ENCODE measurements at regions not wholly inside any gene's neighbourhood (a gene's known extent, or its start where the extent isn't known, plus 50 kb on each side); places are given as distances from the start of the nearest gene placed in this dataset.

DNA sequence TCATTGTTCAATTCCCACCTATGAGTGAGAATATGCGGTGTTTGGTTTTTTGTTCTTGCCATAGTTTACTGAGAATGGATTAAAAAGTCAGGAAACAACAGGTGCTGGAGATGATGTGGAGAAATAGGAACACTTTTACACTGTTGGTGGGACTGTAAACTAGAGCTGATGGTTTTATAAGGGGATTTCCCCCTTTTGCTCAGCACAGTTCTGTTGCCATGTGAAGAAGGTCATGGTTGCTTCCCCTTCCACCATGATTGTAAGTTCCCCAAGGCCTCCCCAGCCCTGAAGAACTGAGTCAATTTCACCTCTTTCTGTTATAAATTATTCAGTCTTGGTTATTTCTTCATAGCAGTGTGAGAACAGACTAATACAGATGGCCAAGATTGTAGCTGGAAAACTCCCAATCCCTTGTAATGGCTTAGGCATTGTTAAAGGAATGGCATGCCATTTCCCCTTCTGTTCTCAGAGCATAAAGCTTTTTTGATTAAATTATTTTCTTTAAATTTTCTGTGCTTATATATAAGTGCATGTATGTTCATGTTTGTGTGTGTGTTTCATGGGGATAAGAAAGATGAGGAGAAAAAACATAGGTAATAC, 144.8 kb downstream of the BACH1 start:
- no peak for DNase-seq

DNA sequence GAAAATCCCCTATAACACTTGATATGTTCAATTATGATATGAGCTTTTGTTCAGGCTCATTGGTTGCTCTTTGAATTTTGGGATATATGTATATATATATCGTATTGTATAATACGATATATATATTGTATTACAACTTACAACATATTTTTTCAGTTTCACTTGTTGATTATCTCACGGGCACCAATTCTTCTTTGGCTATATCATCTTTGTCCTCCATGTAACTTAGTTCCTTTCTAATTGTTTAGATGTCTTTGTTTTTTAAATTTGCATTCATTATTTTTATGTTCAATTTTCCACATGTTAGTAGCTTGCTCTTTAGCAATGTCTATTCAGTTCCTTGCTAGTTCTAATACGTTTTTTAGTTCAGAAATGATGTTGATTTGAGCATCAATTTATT, 150.0 kb downstream of the BACH1 start:
- DNase-seq = no peak

DNA sequence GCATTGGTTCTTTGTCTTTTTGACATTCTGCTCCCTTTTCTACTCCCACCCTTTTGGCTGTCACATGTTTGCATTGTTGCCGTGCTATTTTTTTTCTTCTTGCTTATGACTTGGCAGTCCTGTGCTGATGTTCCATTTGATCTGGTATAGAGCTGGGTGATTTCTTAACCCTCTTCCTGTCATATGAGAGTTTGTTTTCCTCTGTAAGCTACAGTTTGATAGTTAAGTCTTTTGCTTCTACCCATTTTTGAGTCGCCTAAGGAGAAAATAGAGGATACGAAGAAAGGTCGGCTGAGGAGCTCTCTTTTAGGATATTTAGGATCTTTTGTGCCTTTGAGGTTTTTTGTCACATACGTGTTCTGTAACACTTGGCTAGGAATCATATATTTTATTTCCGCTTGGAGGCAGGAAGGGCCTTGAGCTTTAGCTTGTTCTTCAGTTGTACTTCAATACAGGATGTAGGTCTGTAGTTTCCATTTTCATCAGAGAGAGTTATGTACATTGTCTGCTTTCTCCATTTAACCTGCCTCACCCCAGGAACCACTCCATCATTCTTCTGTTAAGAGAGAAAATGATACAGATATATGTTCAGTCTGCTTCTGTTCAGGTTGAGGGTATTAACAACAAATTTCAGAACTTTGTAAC, 150.7 kb downstream of the BACH1 start:
- no peak for DNase-seq

DNA sequence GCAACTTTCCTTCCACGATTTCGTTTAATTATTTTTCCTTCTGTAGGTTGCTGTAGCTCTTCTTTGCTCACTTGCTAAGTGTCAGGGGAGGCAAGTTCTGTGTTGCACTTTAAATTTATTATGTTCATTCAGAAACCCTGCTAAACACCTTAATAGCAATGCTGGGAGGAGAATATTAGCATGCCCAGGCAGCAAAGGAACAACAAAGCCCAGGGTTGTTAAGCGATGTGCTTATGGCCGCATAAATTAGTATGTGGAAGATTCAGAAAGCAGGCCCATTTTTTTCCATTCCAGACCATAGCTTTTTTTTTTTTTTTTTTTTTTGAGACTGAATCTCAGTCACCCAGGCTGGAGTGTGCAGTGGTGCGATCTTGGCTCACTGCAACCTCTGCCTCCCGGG, 151.3 kb downstream of the BACH1 start:
- no peak for DNase-seq

DNA sequence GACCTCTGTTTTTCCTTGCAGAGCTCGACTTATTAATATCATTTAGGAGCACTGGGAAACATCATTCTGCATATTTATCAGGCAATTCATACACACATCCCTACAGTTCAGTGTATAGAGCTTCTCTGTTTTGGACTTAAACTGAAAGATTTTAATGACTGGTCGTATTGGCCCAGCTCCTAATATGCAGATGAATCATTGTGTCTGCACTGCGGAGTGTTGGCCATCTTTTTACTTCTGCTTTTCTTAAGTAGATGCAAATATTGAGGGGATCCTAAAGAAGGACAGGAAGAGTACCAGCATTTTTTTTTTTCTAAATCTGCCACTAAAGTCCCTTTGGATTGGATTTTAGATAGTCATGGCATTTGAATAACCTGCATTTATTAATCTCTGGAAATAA, 154.8 kb downstream of the BACH1 start:
- DNase-seq = no peak

DNA sequence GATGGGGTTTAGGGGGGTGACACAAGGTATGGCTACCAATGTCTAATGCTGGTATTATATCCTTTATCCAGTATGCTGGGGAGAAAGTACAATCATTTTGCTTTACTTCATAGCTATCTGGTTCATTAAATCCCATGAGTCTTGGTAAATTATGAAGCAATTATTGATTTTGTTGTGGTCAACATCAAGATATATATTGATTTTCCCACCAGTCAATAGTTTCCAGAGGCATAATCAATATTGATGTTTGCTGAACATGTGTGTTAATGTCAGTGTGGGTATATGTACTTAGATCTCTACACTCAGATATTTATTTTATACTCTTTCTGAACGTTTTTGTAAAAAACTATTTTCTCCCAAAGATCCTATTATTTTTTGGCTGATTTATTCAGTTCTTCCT, 155.5 kb downstream of the BACH1 start:
- DNase-seq = no peak

DNA sequence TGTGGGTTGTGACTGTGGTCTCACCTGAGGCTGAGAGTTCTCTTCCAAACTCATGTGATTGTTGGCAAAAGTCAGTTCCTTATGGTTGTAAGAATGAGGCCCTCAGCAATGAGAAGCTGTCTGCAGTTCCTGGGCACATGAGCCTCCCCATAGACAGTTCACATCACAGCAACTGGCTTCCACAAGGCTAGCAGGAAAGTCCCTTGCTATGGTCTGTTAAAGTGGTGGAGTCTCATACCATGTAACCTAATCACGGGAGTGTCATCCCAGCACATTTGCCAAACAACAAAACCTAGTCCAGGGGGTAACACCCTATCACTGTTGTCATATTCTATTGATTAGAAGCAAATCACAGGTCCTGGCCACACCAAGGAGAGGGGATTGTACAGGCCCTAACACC, 163.8 kb downstream of the BACH1 start:
- DNase-seq = no peak

DNA sequence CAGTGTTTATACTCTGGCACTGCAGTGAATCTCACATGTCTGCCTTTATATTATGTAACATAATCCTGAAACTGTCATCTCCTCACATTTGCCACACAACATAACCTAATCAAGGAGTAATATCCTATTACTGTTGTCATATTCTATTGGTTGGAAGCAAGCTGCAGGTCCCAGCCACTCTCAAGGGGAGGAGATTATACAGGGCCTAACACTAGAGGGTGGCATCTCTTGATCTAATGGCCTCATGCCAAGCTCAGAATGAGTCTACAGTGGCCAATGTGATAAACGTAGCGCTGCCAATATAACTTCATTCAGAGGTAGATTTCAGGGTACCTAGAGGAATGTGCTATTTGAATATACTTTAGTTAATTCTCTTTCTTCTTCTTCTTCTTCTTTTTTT, 166.8 kb downstream of the BACH1 start:
- no peak for DNase-seq

DNA sequence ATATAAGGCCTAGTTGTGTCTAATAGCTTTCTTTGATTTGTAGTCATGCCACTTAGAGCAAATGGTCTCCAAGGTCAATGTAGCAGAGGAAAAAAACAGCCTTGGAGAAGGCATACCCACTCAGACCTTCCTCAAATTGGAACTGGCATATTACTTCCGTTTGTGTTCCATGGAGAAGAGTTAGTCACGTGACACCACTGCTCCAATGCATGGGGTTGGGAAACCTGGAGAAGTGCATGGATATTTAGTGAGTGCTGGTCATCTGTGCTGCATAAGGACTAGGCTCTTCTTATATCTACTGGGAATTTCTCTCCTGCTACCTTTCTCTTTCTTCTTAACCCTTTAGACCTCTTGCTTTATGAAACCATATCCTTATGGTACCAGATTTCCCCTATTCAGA, 167.8 kb downstream of the BACH1 start:
- DNase-seq = no peak

DNA sequence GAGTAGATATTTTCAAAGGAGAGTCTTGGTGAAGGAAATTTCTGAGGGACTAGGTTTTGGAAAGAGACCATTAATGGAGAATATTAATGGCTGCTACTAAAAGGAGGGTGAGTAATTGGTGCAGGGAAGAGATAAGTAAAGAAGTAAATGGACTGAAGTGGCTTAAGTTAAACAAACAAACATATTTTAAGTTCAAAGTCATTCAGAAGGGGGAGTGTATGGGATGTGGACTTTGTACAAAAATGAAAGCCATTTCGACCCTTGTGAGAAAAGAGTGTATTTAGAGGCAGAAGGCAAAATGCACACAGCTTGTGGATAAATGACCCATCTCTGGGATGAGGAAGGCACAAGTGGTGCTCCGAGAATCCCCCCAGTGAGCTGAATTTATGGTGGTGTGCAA, 171.7 kb downstream of the BACH1 start:
- DNase-seq = no peak

DNA sequence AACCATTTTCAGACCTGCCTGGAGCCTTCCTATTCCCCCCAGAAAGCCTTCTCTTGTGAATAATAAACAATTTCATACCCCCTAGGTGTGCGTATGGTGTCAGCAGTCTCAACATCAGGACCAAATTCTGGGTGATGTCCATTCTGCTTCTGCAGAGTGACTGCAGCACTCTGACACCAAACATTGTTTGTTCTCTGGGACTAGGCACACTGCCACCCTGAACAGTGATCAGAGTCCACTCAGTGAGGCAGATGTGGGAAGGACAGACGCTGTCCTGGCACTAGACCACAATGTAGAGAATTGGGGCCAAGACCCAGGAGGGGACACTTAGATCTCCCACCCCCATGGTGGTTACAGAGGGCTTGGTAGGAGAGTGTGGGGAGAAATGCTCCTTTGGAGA, 175.1 kb downstream of the BACH1 start:
- DNase-seq = no peak

DNA sequence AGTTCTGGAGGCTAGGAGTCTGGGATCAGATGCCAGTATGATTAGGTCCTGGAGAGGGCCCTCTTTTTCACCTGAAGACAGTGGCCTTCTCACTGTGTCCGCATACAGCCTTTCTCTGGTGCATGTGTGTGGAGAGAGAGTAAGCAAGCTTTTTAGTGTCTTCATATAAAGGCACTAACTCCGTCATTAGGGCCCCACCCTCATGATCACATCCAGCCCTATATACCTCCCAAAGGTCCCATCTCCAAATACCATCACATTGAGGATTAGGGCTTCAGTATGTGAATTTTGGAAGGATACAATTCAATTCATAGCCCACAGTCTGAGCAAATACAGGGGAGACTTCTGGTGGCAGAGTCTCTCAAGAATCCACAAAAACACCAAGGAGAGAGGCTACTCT, 176.6 kb downstream of the BACH1 start:
- DNase-seq = no peak

DNA sequence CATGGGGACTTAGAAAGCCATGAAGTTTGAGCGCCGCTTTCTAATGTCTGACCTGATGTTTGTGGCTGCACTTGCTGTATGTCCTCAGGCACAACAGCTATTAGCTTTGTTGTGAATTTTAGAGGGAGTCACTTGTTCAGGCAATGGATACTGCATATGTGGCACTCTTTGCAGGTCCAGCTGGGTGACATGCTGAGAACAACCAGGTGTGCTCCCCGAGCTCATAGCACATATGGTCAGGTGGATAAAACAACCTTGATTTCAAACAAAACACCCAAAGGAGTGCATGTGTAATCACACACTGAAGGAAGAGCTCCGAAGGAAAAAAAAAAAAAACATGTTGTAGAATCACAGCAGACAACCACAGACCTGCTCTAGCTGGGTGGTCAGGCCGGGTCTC, 178.6 kb downstream of the BACH1 start:
- DNase-seq = no peak

DNA sequence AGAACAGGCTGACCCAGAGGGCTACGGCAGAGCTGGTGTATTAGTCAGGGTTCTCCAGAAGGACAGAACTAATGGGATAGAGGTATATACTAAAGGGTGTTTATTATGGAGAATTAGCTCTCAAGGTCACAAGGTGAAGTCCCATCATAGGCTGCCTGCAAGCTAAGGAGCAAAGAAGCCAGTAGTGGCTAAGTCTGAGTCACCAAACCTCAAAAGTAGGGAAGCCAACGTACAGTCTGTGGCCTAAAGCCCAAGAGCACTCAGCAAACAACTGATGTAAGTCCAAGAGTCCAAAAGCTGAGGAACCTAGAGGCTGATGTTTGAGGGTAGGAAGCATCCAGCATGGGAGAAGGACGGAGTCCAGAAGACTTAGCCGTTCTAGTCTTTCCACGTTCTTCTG, 179.2 kb downstream of the BACH1 start:
- no peak for DNase-seq

DNA sequence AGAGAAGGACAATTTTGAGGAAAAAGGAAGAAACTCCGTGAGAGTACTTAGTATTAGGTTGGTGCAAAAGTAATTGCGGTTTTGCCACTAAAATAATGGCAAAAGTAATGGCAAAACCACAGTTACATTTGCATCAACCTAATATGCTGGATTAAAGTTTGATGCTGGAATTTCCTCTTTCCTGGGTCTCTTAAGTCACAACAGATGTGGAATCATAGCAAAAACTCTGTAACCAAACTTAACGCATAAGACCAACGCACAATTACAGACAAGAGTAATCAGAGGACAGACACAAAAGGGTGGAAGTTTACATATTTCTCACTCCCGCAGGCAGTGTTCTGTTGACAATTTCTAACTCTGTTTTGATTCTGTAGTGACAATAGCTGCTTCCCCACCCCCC, 182.4 kb downstream of the BACH1 start:
- no peak for DNase-seq

DNA sequence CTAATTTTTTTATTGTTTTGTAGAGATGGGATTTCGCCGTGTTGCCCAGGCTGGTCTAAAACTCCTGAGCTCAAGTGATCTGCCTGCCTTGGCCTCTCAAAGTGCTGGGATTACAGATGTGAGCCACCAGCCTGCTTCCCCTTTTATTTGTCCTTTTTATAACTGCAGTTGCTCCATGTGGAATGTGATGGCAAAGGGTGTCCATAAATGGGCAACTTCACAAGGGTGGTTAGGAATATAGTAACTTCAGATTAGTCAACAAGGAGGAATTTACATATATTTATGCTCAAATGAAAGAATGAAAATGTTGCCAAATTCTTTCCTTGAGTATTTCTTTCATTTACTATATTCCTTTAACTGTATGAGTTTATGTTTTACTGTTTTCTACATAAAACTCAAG, 182.9 kb downstream of the BACH1 start:
- no peak for DNase-seq

DNA sequence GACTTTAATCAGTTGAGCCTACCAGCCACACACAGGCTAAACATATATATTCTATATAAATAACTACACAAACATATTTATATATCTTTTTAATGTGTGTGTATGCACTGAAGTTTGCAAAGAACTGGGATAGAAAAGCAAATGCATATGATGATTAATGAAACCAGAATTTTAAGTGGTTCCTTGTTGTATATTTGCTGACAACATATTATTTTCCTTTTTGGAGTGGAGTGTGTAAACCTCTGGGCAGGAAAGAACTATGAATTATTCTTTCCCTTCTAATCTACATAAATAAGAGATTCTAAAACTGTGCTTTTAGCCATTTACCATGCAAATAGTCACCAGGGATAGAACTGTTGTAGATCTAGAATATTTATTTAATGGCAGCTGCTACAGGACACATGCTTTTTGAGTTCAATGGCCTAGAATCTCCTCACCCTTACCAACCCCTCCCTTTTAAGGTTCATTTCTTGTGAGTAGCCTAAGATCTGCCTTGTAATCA, 187.6 kb downstream of the BACH1 start:
- no peak for DNase-seq
